Caco-2 (cell line): ENCODE measurements at regions not wholly inside any gene's neighbourhood (a gene's known extent, or its start where the extent isn't known, plus 50 kb on each side); places are given as distances from the start of the nearest gene placed in this dataset.

ENCODE experiments used
- BruUV-seq: library from RNA; stranded (reverse); fragments of 400-500 nt; replicated peaks from 2 replicates; lab custom pipeline; 2021; lab: Mats Ljungman, UMichigan
- CTCF ChIA-PET: fragments of 300-600 bp; sonication (Branson Sonifier 250); formaldehyde crosslinking; loops from one replicate; lab custom pipeline; 2022; ENCODE audit warnings: antibody characterized with exemption; lab: Charles Lee
- POLR2A ChIA-PET: fragments of 300-600 bp; sonication (Branson Sonifier 250); formaldehyde crosslinking; loops from one replicate; lab custom pipeline; 2022; ENCODE audit warnings: antibody characterized with exemption; lab: Charles Lee
- DNase-seq, 2 experiments: peaks; one replicate each; pipeline versions ENCODE4 v3.0.0 to v3.0.0-alpha.2; 2020 to 2022
- H3K27me3 ChIP-seq: replicated peaks from 2 replicates; pipeline ENCODE4 v1.6.0; 2011; ENCODE audit warnings: low read length; ENCODE audit not compliant: control insufficient read depth, insufficient read depth
- H3K36me3 ChIP-seq: 2 replicates; pipeline ENCODE4 v1.5.1; 2011; ENCODE audit warnings: low read length; ENCODE audit not compliant: control insufficient read depth, insufficient read depth
- H3K4me1 ChIP-seq: fragments of 250-450 bp; sonication (Bioruptor Pico); 2 replicates; pipeline ENCODE4 v1.5.1; 2020; ENCODE audit warnings: mild to moderate bottlenecking
- H3K4me3 ChIP-seq: 2 replicates; pipeline ENCODE4 v1.5.1; 2011; ENCODE audit warnings: low read depth, mild to moderate bottlenecking, control low read depth, low read length
- H3K9me3 ChIP-seq: fragments of 250-450 bp; sonication (Bioruptor Pico); 2 replicates; pipeline ENCODE4 v1.5.1; 2020; ENCODE audit warnings: mild to moderate bottlenecking, moderate library complexity
- H3K27ac Mint-ChIP-seq: one replicate; pipeline ENCODE4 v1.8.0; 2022; ENCODE audit warnings: mixed read lengths; ENCODE audit not compliant: unreplicated experiment
- H3K27me3 Mint-ChIP-seq: one replicate; pipeline ENCODE4 v1.8.0; 2022; ENCODE audit warnings: mixed read lengths; ENCODE audit not compliant: insufficient read depth, unreplicated experiment
- H3K36me3 Mint-ChIP-seq: one replicate; pipeline ENCODE4 v1.8.0; 2022; ENCODE audit warnings: mild to moderate bottlenecking, mixed read lengths; ENCODE audit not compliant: insufficient read depth, unreplicated experiment
- H3K4me1 Mint-ChIP-seq: one replicate; pipeline ENCODE4 v1.8.0; 2022; ENCODE audit warnings: low read depth, mixed read lengths; ENCODE audit not compliant: unreplicated experiment
- H3K4me3 Mint-ChIP-seq: one replicate; pipeline ENCODE4 v1.8.0; 2022; ENCODE audit warnings: mild to moderate bottlenecking, moderate library complexity, mixed read lengths; ENCODE audit not compliant: unreplicated experiment
- H3K9me3 Mint-ChIP-seq: one replicate; pipeline ENCODE4 v1.8.0; 2022; ENCODE audit warnings: mixed read lengths; ENCODE audit not compliant: unreplicated experiment
- CTCF ChIP-seq, 2 experiments: fragments of 200-600 bp in 1 of 2; IDR thresholded peaks; 1 replicate in 1 of 2; 2 replicates in 1 of 2; pipeline versions ENCODE4 v1.5.1 to v1.8.0; 2011 to 2022; ENCODE audit warnings: antibody characterized with exemption in 1 of 2, control low read depth in 1 of 2, inconsistent platforms in 1 of 2, low read depth in 1 of 2, low read length in 1 of 2, mild to moderate bottlenecking in 1 of 2, moderate library complexity in 1 of 2; ENCODE audit not compliant: insufficient read depth in 1 of 2, severe bottlenecking in 1 of 2, unreplicated experiment in 1 of 2
- intact Hi-C: fragments of 100-400 bp; cut with micrococcal nuclease; formaldehyde crosslinking; loops from one replicate; pipeline ENCODE4 v1.10.0; 2022; ENCODE audit not compliant: unreplicated experiment

DNA sequence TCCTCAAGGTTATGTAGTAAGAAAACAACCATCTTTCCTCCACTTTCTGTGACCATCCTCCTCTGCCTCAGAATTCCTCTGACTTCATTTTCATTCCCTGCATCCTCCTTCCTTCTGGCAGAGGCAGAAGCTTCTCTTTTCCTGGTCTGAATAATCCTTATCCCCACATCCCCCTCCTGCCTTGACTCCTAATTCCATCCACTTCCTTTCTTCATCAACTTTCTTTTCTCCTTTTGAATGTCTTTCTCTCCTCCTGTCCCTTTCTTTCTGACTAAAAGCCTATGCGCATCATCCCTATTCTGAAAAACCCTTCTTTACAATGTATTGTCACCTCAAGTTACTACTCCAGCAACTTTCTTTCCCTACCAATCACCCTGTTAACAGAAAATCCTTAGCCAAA lies 79.0 kb downstream of the CDO1 start:
- H3K4me1 ChIP-seq, result 0 out of 2 replicates have a peak, but pooled peaks cover 6% of the 10 kb centered on the region
- intact Hi-C loops, result no loop called here
- ChIA-PET POLR2A (no interaction called here), CTCF (no interaction called here)
- H3K36me3 ChIP-seq, result no peaks in the 10 kb centered on the region
- Mint-ChIP-seq H3K36me3 (no peaks in the 10 kb centered on the region), H3K27ac (no peak overlapping the region), H3K9me3 (no peaks in the 10 kb centered on the region), H3K27me3 (peaks cover 16% of the 10 kb centered on the region), H3K4me3 (no peak overlapping the region), H3K4me1 (no peaks in the 10 kb centered on the region)
- TF ChIP-seq CTCF (IDR thresholded peaks at IDR 0.05; ENCODE audit: insufficient read depth in 1 of 2, low read depth in 1 of 2, low read length in 1 of 2, severe bottlenecking in 1 of 2, unreplicated experiment in 1 of 2), result no peak
- BruUV-seq, result no TSS peak
- H3K4me3 ChIP-seq, result no peak overlapping the region
- H3K9me3 ChIP-seq, result no peaks in the 10 kb centered on the region
- DNase-seq, result no peak
- no peaks in the 10 kb centered on the region; the same call in 1 of the 2 replicates for H3K27me3 ChIP-seq

- Histone ChIP-seq H3K9me3 (no peaks in the 10 kb centered on the region), H3K36me3 (no peaks in the 10 kb centered on the region), H3K4me1 (0 out of 2 replicates have a peak, but pooled peaks cover 6% of the 10 kb centered on the region), H3K27me3 (no peaks in the 10 kb centered on the region; the same call in 1 of the 2 replicates), H3K4me3 (no peak overlapping the region)
- POLR2A ChIA-PET, result no interaction called here
- no peak overlapping the region for H3K27ac Mint-ChIP-seq
- TF ChIP-seq CTCF (IDR thresholded peaks at IDR 0.05; ENCODE audit: insufficient read depth in 1 of 2, low read depth in 1 of 2, low read length in 1 of 2, severe bottlenecking in 1 of 2, unreplicated experiment in 1 of 2), result no peak
- no peaks in the 10 kb centered on the region for H3K36me3 Mint-ChIP-seq
- intact Hi-C loops, result no loop called here
- CTCF ChIA-PET, result no interaction called here
- no TSS peak for BruUV-seq
- H3K4me1 Mint-ChIP-seq, result no peaks in the 10 kb centered on the region
- peaks cover 16% of the 10 kb centered on the region for H3K27me3 Mint-ChIP-seq
- DNase-seq, result no peak
- no peak overlapping the region for H3K4me3 Mint-ChIP-seq
- no peaks in the 10 kb centered on the region for H3K9me3 Mint-ChIP-seq
Observed at GRCh38 chr5:115736690-115737005, 79.8 kb downstream of the CDO1 start.

DNA sequence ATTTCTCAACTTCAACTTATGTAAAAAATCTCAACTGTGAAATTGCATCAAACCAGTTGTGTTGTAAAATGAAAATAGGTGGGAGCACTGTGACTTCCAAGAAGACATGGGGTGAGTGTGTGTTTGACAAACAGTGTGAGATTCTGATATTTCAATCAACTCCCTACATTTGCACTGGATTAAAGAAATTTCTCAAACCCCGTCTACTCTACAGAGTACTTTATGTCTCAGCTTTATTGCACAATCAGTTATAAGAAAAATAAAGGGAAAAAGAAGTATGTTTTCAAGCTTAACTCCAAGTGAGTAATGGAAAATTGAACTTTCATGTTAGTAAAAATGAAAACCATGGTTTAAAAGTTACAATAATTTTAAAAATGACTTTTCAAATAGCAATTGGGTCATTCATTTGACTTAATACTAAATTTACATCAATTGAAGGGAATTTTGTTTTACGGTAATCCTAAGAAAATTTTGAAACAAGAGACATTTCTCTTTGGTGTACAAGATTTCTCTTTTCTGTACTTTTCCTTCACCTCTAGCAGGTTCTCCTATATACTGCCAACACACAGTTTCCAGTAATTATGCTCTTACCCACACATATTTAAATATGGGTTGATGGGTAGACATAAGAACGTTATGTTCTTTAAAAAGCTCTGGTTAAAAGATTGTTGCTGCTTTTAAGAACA lies 80.3 kb downstream of the CDO1 start:
- Histone ChIP-seq H3K9me3 (no peaks in the 10 kb centered on the region), H3K4me1 (0 out of 2 replicates have a peak, but pooled peaks cover 6% of the 10 kb centered on the region), H3K36me3 (no peaks in the 10 kb centered on the region), H3K4me3 (no peak overlapping the region), H3K27me3 (no peaks in the 10 kb centered on the region; the same call in 1 of the 2 replicates)
- Mint-ChIP-seq H3K27ac (no peak overlapping the region), H3K4me1 (no peaks in the 10 kb centered on the region), H3K36me3 (no peaks in the 10 kb centered on the region), H3K9me3 (no peaks in the 10 kb centered on the region), H3K4me3 (no peak overlapping the region), H3K27me3 (peaks cover 16% of the 10 kb centered on the region)
- intact Hi-C loops, result no loop called here
- no TSS peak for BruUV-seq
- POLR2A ChIA-PET, result no interaction called here
- CTCF ChIA-PET, result no interaction called here
- no peak for TF ChIP-seq CTCF (IDR thresholded peaks at IDR 0.05; ENCODE audit: insufficient read depth in 1 of 2, low read depth in 1 of 2, low read length in 1 of 2, severe bottlenecking in 1 of 2, unreplicated experiment in 1 of 2)
- DNase-seq, result no peak
